ENCODE measurements at regions not wholly inside any gene's neighbourhood (a gene's known extent, or its start where the extent isn't known, plus 50 kb on each side); places are given as distances from the start of the nearest gene placed in this dataset.
"Not testable (repeated sequence)": the region's sequence is repeated elsewhere in the genome, so short reads cannot be mapped to it uniquely, and the experiment has no call there.

DNA sequence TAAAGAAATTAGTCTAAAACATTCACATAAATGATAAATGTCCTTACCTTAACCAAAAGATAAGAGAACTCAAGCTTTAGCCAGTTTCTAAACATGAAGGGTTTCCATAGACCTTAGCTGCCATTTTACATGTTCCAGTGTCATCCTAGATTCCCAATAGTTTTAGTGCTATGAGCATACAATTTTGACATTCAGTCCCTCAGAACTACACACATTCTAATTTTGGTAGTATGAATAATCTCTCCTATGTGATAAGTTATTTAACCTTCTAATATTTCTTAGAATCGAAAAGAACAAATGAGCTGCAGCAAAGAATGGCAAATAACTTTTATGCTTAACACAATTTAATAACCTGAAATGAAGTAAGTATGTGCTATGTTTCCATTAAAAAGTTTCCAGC lies 338.5 kb downstream of the TYW1 start:
- TF ChIP-seq, protein P1, sequence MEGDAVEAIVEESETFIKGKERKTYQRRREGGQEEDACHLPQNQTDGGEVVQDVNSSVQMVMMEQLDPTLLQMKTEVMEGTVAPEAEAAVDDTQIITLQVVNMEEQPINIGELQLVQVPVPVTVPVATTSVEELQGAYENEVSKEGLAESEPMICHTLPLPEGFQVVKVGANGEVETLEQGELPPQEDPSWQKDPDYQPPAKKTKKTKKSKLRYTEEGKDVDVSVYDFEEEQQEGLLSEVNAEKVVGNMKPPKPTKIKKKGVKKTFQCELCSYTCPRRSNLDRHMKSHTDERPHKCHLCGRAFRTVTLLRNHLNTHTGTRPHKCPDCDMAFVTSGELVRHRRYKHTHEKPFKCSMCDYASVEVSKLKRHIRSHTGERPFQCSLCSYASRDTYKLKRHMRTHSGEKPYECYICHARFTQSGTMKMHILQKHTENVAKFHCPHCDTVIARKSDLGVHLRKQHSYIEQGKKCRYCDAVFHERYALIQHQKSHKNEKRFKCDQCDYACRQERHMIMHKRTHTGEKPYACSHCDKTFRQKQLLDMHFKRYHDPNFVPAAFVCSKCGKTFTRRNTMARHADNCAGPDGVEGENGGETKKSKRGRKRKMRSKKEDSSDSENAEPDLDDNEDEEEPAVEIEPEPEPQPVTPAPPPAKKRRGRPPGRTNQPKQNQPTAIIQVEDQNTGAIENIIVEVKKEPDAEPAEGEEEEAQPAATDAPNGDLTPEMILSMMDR (IDR thresholded peaks at IDR 0.05), result not testable (repeated sequence)
- not testable (repeated sequence) for TF ChIP-seq POLR2A (IDR thresholded peaks at IDR 0.05)
